DMS153 treated with DMSO at 0.1 percent for 48 hours (cell line): ENCODE measurements at regions not wholly inside any gene's neighbourhood (a gene's known extent, or its start where the extent isn't known, plus 50 kb on each side); places are given as distances from the start of the nearest gene placed in this dataset.
A peak's percentile ranks its signal among the peaks of the same experiment; 100 is the strongest.

Experiments used
- DNase-seq: peaks from one replicate; lab custom pipeline; 2025; ENCODE audit not compliant: unreplicated experiment; lab: John Stamatoyannopoulos, UW

DNA sequence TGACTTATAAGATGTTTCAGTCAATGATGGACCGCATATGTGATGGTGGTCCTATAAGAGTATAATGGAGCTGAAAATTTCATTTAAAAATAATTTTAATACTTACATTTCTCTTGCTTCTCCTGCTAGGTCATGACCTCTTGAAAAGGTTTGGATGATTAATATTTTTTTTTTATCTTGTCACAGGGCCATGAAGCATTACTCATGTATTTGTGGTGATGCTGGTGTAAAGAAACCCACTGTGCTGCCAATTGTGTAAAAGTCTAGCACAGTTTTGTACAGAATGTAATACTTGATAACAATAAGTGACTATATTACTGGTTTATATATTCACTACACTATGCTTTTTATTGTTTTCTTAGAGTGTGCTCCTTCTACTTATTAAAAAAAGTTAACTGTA, 124.2 kb upstream of the CELF4 start:
- DNase-seq, result no peak

GRCh38 chr18:37684590-37684989, 119.0 kb upstream of the CELF4 start:
- no peak for DNase-seq

DNA sequence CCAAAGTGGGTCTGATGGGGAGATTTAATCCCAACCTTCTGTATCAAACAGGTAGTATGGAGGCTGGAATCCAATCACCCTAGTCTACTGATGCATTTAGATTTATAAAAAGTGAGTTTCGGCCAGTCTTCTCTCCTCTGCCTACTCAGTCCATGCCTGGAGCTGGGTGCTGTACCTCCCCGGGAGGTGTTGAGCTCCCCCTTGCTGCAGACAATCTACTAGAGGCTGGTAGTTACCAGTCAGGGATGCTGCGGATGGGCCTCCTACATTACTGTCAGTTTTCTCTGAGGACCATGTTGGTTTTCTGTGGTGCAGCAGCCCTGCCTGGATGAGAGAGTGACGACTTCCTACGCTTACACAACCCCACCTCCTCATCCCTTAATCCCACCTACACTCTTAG, 118.6 kb upstream of the CELF4 start:
- DNase-seq, result no peak

DNA sequence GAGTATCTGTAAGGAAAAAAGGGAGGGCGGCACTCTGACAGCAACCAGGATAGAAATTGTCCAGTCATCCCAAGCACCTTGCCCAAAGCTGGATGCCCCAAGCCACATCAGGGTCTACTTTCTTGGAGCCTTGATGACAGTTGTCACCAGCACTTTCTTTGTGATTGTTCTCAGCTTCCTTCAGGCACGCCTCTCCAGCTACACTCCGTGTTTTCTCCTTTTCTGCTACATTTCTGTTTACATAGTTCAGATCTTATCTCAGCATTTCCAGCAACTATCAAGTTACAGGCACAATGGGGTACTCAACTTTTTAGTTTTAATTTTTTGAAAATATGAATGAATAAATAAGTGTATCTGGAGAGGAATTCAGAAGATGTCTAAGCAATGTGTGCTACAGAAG, 115.3 kb upstream of the CELF4 start:
- DNase-seq, result no peak

GRCh38 chr18:37676276-37676675, 110.7 kb upstream of the CELF4 start:
- no peak for DNase-seq

DNA sequence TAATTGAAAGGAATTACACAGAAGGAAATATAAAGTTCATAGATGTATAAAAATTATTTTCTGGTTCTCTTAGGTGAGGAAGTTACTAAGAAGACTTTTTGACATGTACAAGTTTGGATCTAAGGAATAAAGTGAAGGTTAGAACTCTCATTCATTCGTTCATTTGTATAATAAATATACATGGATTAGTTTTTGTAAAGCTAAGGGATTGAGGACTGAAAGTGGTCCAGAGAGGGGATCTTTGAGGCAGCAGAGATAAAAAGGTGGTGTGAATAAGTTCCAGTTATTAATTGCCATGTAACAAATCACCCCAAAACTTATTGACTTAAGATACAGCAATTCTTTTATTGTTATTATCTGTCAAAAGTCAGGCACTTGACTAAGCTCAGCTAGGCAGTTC, 110.1 kb upstream of the CELF4 start:
- DNase-seq, result no peak

DNA sequence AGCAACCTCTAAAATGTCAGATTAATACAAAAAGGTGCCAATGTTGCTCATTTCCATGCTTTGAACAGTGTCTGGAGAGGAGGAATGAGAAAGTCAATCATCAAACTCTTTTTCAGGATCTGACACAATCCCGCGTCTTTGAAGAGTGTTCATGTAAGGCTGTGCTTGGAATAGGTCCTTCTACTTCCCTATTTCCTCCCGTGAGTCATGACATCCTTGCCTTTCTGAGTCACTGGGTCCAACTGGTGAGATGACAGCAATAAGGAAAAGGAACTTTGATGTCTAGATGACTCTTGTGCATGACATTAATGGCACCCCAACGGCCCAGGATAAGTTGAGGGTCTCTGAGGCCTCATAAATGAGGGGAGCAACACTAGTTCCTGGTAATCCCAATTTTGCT, 109.0 kb upstream of the CELF4 start:
- DNase-seq, result no peak

- no peak for DNase-seq
These were observed 108.1 kb upstream of the CELF4 start for GRCh38 chr18:37673671-37674070.

DNA sequence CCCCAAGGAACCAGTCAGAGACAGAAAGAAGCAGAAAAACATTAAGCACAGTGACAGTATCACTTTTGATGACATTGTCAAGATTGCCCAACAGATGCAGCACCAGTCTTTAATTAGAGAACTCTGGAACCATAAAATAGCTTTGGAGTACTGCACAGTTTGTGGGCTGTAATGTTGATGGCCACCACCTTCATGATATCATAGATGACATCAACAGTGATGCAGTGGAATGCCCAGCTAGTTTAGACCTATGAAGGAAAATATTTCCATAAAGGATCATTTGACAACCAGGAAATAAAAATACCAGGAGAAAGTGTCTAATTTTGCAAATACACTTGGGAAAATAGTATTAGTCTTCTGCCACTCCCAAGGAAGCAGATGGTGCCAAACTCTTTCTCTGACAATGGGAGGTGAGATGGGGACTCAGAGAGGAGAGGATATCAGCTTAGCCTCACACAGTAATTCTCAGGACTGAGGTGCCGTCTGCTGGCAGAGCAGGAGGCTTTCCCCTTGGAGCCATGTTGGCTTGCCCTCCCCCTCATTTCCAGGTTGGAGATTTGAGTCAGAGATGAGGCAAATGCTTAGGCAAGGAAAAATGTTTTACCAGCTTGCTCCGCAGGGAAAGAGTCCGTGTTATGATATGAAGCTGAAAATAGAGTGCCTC, 107.5 kb upstream of the CELF4 start:
- DNase-seq, result no peak

DNA sequence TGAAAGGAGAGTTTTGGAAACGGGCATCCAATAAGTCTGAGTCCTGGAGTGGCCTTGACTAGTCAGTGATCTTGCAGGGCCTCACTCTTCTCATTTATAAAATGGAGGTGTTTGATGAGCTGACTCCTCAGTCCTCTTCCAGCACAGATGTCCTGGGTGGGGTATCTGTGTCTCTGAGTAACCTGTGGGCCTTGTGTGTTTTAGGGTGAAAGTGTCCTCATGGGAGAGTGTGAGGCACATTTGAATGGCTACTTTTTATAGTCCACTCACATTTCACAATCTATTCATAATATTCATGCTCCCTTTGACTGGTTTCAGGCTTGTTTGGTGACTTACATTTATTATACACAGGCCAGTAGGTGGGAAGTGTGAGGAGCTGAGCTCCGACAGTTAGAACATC, 106.4 kb upstream of the CELF4 start:
- no peak for DNase-seq

DNA sequence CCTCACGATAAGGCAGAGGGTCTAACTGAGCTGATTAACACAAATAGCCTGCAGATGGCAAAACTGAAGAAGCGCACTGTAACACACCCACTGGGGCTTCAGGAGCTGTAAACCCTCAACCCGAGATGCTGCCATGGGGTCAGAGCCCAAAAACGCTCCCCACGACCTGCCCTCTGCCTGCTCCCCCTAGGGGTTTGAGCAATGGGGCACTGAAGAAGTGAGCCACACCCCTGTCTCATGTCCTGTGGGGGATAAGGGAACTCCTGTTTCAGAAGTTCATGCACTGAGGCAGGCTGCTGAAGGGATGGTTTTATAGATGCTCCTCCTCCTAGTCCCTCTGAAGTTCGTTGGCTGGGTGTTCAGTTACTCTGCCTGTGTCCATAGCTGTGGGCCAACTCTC, 105.9 kb upstream of the CELF4 start:
- DNase-seq, result no peak

- no peak for DNase-seq
These were observed 105.5 kb upstream of the CELF4 start for GRCh38 chr18:37671119-37671518.

DNA sequence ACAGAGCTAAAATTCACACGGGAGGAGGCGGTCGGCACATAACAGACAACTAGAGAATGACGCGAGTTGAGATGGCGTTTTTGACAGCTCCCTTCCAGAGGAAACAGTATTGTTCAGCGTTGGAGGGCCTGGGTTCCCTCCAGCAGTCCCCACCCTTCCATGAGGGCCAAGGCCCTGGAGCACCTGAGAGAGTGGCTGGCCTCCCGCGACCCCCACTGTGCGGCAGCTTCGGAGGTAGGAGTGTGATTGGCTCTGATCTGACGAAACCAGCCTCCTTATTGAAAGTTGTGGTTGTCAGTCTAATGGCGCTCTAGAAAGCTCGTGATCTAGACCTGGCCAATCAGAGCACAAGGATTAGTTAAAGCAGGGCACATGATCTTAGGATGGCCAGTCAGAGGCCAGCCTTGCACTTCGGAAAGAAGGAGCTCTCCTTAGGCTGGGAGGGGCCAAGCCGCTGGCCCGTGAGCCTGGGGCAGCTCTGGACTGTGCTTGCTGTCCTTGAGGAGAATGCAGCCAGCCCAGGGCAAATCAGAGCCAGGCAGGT, 104.5 kb upstream of the CELF4 start:
- peak; percentile 84 for DNase-seq

DNA sequence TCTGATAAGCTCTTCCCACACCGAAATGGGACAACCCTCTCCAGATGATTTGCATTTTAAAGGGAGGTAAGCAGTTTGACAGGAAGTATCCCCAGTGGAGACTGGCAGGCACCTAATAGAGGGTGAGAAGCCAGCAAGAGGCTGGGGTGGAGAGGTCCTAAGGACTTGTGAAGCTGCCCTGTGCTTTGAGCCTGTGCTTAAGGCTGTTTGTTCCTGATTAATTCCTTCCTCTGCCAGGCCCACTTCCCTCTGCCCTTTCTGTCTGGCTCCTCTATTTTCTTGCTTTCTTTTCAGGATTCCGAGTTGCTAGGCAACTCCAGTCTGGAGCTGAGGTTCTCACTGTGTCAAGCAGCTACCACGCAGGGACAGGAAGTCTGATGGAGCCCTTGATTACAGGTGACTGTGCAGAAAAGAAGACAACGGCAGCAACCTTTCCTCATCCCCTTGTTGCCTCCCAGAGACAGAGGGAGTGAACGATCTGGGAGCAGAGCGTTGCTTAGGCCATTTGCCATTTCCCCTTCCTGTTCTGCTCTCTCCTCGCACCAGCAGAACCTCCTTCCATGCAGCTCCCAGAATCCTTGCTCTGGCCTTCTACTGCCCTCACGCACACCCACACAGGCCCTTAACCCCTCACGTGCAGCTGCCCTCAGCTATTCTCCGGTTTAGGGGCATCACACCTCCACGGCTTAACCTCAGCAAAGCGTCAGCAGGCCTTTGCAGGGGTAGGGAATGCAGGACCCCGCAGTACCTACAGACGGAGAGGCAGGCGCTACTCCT, 103.6 kb upstream of the CELF4 start:
- peak; percentile 79 for DNase-seq

GRCh38 chr18:37667836-37668235, 102.2 kb upstream of the CELF4 start:
- no peak for DNase-seq

DNA sequence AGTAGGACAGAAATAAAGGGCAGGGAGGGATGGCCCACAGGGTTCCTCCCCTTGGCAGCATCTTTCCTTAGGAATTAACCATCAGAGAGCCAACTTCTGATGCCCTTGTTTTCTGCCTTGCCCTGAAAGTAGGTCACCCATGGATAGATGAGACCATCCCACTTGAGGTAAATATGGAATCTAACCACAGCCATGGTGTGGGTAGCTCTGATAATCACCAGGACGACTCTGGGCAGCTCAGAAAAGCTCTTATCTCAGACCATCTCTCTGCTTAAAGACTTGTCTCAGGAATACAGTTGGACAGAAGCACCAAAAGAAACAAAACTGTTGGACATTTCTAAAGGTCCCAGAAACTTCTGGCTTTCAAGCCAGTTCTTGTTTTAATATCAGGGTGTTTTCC, 101.4 kb upstream of the CELF4 start:
- DNase-seq, result no peak

GRCh38 chr18:37666451-37666850, 100.9 kb upstream of the CELF4 start:
- no peak for DNase-seq

DNA sequence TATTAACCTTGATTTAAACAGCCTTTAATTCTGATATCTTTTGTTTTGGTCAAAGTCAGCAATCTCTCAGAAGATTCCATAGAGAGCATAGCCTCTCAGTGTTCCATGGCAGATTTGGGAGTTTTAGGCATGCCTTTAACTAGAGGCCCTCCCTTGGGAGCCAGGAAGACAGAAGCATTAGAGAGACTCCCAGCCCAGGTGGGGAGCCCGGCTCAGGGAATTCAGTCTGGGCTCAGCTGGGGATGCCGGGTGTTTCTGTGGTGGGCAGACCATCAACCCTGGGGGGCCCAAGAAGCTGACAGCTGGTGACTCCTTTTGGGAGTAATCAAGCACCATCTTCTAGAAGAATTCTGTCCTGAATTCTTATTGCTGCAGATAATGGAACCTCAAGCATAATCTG, 99.7 kb upstream of the CELF4 start:
- no peak for DNase-seq

DNA sequence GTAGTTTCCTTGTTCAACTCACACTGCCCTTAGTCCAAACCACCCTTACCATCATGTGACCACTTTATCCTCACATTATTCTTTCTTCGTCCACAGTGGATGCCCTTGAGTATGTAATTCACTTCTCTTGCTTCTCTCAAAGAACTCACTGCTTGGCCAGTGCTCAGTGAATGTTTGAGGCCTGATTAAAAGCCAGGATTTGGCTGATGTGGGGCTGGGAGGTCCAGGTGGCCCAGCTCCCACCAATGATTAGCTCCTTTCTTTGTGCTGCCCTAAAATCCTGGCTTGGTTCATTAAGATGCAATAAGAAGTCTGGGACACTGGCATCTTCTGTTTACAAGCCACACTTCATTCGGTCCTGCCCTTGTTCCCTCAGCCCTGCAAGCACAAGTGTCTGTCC, 97.8 kb upstream of the CELF4 start:
- no peak for DNase-seq

- DNase-seq, result no peak
These were observed 97.1 kb upstream of the CELF4 start for GRCh38 chr18:37662546-37663339.

- DNase-seq, result no peak
These were observed 96.5 kb upstream of the CELF4 start for GRCh38 chr18:37662099-37662498.

GRCh38 chr18:37661478-37661877, 95.9 kb upstream of the CELF4 start:
- DNase-seq, result no peak
